ENCODE measurements at regions not wholly inside any gene's neighbourhood (a gene's known extent, or its start where the extent isn't known, plus 50 kb on each side); places are given as distances from the start of the nearest gene placed in this dataset.

DNA sequence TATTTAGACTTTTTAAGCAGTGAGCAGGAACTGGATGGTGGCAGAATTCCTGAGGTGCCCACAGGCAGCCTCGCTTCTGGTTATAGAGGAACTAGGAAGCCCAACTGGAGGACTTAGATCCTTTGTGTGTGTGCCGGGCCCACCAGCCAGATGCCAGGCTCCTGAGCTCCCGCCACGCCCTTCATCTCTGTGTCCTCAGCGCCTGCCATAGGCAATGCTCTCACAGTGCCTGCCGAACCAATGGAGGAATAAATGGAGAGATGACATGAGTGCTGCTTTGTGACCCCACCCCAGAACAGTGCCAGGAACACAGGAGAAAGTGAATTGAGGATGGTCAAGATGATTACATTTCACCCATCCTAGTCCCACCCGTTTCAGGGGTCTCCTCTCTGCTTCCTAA lies 146.0 kb downstream of the UNC5CL start:
- TF ChIP-seq RAD21 (IDR thresholded peaks at IDR 0.05 in 1 of 2, conservative IDR thresholded peaks at IDR 0.05 in 1 of 2; ENCODE audit: low read depth in 2 of 2, low read length in 2 of 2) (no peak), KDM4A (IDR thresholded peaks at IDR 0.05; ENCODE audit: low read depth, low read length, severe bottlenecking) (no peak), SUZ12 (IDR thresholded peaks at IDR 0.05; ENCODE audit: low read length) (no peak)
- TF ChIP-seq, protein P1, sequence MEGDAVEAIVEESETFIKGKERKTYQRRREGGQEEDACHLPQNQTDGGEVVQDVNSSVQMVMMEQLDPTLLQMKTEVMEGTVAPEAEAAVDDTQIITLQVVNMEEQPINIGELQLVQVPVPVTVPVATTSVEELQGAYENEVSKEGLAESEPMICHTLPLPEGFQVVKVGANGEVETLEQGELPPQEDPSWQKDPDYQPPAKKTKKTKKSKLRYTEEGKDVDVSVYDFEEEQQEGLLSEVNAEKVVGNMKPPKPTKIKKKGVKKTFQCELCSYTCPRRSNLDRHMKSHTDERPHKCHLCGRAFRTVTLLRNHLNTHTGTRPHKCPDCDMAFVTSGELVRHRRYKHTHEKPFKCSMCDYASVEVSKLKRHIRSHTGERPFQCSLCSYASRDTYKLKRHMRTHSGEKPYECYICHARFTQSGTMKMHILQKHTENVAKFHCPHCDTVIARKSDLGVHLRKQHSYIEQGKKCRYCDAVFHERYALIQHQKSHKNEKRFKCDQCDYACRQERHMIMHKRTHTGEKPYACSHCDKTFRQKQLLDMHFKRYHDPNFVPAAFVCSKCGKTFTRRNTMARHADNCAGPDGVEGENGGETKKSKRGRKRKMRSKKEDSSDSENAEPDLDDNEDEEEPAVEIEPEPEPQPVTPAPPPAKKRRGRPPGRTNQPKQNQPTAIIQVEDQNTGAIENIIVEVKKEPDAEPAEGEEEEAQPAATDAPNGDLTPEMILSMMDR (IDR thresholded peaks at IDR 0.05; ENCODE audit: control extremely low read depth in 1 of 3, insufficient read depth in 1 of 3, low read depth in 1 of 3, low read length in 3 of 3) = no peak
- TF ChIP-seq, protein P2, sequence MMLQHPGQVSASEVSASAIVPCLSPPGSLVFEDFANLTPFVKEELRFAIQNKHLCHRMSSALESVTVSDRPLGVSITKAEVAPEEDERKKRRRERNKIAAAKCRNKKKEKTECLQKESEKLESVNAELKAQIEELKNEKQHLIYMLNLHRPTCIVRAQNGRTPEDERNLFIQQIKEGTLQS (IDR thresholded peaks at IDR 0.05; ENCODE audit: insufficient read depth, low read depth, low read length) = no peak
